T-helper 1 cell treated with Interleukin-12 subunit alpha and Interleukin-12 subunit beta and Interleukin-4 antibody, amounts not matched to agents 30 ng/mL and 1 ng/mL, for 36 hours (primary cell): ENCODE measurements at regions not wholly inside any gene's neighbourhood (a gene's known extent, or its start where the extent isn't known, plus 50 kb on each side); places are given as distances from the start of the nearest gene placed in this dataset.
"Not testable (repeated sequence)": the region's sequence is repeated elsewhere in the genome, so short reads cannot be mapped to it uniquely, and the experiment has no call there.

Experiments
- intact Hi-C: fragments of 100-400 bp; cut with micrococcal nuclease; formaldehyde crosslinking; loops from one replicate; pipeline ENCODE4 v1.15.1; 2024

DNA sequence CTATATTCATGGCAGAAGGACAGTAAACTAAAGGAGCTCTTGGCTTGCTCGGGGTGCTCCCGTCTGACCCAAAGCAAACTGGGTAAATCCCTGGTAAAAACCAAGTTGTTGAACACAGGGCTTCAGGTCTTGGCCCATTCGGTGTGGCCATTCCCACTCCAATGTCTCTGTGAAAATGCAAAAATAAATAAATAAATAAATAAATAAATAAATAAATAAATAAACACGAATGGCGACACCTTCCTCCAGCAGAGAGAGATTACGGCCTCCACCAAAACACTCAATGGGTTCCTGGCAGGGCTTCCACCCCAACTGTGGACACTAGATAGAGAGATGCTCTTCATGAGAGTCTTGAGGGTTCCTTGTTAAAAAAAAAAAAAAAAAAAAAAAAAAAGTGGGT is 325.3 kb downstream of the SOX9 start:
- intact Hi-C loops = no loop called here

- intact Hi-C loops = no loop called here
These were observed 325.9 kb downstream of the SOX9 start for GRCh38 chr17:72446525-72447250.

DNA sequence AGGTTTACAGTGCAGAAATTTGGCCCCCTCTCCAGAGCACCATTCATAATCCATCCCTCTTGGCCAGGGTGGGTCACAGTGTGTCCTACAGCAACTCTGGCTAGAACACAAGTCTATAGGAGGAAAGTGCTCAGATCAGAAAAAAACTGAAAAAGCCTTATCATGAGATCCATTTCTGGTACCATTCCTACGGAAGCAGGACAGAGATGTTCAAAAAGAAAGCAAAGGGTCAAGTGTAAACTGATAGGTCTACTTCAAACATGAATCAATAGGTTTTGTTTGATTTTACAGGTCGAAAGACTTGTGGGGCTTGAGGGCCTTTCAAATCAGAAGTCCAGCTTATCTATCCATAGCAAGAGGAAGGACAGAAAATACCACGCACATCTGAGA is 326.4 kb downstream of the SOX9 start:
- intact Hi-C loops = no loop called here

DNA sequence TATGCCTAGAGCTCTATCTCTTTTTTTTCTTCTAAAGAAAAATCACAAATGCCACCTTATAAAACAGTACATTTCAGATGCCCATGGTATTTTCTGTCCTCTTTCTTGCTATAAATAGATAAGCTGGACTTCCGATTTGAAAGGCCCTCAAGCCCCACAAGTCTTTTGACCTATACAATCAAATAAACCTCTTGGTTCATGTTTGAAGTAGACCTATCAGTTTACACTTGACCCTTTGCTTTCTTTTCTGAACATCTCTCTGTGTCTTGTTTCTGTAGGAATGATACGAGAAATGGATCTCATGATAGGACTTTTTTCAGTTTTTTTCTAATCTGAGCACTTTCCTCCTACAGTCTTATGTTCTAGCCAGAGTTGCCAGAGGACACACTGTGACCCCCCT is 327.2 kb downstream of the SOX9 start:
- intact Hi-C loops = no loop called here

GRCh38 chr17:72452286-72453173 is 331.7 kb downstream of the SOX9 start:
- intact Hi-C loops = no loop called here

GRCh38 chr17:72454342-72454741 is 333.5 kb downstream of the SOX9 start:
- intact Hi-C loops = no loop called here

DNA sequence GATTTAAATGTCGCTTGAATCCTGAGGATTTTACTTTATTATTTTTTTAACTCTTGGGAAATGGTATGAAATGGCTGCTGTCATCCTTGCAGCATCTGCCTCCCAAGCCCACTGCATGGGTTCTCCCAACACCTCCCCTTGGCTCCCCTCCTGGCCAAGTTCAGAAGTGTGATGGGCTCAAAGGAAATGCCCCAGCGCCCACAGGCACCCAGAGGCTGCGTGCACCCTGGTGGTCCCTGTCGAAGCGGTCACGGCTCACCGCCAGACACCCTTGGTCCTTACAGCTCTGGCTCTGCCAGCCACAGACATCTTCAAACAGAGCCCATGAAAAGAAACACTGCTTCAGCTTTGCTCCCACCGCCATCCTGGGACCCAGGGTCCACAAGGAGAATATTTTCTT is 334.7 kb downstream of the SOX9 start:
- intact Hi-C loops = no loop called here

- intact Hi-C loops = no loop called here
These were observed 335.3 kb downstream of the SOX9 start for GRCh38 chr17:72456075-72456474.

GRCh38 chr17:72457712-72458111 is 336.9 kb downstream of the SOX9 start:
- intact Hi-C loops = no loop called here

- intact Hi-C loops = no loop called here
These were observed 337.5 kb downstream of the SOX9 start for GRCh38 chr17:72458301-72458700.

GRCh38 chr17:72460711-72461110 is 339.9 kb downstream of the SOX9 start:
- intact Hi-C loops = no loop called here

DNA sequence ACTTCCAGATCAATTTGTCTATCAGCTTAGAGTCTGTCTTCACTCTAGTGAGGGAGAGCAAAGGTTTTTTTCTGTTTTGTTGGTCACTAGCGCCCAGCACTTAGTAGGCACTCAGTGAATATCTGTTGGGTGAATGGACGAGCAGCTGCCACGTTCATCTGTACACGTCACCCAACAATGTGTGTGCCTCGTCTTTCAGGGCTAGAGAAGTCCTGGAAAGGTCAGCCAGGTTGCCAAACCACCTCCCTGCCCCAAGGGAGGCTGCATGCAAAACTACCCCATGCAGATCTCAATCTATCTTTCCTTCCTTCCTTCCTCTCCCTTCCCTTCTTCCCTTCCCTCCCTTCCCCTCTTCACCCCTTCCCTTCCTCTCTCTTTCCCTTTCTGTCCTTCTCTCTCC is 340.9 kb downstream of the SOX9 start:
- intact Hi-C loops = no loop called here

- intact Hi-C loops = no loop called here
These were observed 341.6 kb downstream of the SOX9 start for GRCh38 chr17:72462407-72462806.

- intact Hi-C loops = no loop called here
These were observed 342.0 kb downstream of the SOX9 start for GRCh38 chr17:72462814-72463213.

DNA sequence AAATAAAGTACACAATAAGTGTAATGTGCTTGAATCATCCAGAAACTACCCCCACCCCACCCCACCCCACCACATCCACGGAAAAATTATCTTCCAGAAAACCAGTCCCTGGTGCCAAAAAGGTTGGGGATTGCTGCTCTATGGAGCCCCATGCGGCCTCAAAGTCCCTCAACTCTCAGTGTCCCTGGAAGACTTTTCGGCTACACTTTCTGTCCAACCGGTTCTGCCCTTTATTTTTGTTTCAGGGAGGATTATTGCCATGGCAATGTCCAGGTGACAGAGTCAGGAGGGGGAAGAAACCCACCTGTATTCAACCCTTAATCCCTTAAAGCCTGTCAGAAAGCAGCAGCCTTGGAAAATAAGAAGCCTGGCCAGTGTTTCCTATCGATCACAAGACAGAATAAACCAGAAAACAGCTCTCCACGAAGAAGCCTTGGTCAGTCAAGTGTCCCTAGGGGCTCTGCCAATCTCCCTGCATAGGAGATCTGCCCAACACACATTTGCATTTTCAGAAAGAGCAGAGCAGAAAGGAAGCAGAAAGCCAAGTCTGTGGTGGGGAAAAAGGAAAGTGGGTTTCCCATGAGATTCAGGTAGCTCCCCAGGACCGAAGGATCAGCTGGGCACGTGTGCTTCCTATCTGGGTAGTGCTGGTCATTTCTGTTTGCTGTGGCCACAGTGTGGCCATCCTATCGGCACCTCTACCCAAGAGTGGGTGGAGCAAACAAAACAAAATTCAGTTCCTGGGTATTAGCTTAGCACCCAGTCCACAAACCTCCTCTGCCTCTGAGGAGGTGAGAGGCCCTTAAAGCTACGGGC is 342.7 kb downstream of the SOX9 start:
- intact Hi-C loops = no loop called here

DNA sequence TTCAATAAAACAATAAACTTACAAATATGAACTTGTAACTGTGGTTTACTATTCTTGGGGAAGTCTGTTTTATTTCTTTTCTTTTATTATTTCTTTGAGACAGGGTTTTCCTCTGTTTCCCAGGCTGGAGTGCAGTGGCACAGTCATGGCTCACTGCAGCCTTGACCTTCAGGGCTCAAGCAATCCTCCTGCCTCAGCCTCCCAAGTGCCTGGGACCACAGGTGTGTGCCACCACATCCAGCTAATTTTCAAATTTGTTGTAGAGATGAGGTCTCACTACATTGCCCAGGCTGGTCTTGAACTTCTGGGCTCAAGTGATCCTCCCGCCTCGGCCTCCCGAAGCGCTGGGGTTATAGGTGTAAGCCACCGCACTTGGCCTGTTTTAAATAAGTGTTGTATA is 343.4 kb downstream of the SOX9 start:
- intact Hi-C loops = not testable (repeated sequence)

GRCh38 chr17:72465191-72466024 is 344.6 kb downstream of the SOX9 start:
- intact Hi-C loops = no loop called here

GRCh38 chr17:72466199-72466598 is 345.4 kb downstream of the SOX9 start:
- intact Hi-C loops = no loop called here

- intact Hi-C loops = no loop called here
These were observed 345.8 kb downstream of the SOX9 start for GRCh38 chr17:72466606-72467005.

GRCh38 chr17:72467841-72468653 is 347.2 kb downstream of the SOX9 start:
- intact Hi-C loops = no loop called here
